Neural cell (in vitro differentiated cells): ENCODE measurements at regions not wholly inside any gene's neighbourhood (a gene's known extent, or its start where the extent isn't known, plus 50 kb on each side); places are given as distances from the start of the nearest gene placed in this dataset.

ENCODE experiments used
- H2AFZ ChIP-seq: fragments of 200-600, 300-800 bp; sonication (generic), shearing (Covaris generic); 2 replicates; pipeline ENCODE4 v1.6.0; 2014; ENCODE audit warnings: low read depth, mild to moderate bottlenecking, antibody characterized with exemption, low read length, moderate library complexity
- H3F3A ChIP-seq: fragments of 200-600 bp; shearing (Covaris generic); 2 replicates; pipeline ENCODE4 v1.6.1; 2016; ENCODE audit warnings: mild to moderate bottlenecking, moderate library complexity, mixed read lengths, antibody characterized with exemption, low read length; ENCODE audit not compliant: insufficient read depth, poor library complexity, severe bottlenecking
- H3K27ac ChIP-seq: fragments of 200-600, 300-800 bp; sonication (generic), shearing (Covaris generic); 2 replicates; pipeline ENCODE4 v1.5.1; 2014; ENCODE audit warnings: mild to moderate bottlenecking, low read length, moderate library complexity
- H3K27me3 ChIP-seq: fragments of 300-800, 200-600 bp; sonication (generic), shearing (Covaris generic); 2 replicates; pipeline ENCODE4 v1.6.0; 2014; ENCODE audit warnings: mild to moderate bottlenecking, low read depth, low read length, moderate library complexity; ENCODE audit not compliant: insufficient read depth
- H3K36me3 ChIP-seq: fragments of 300-800, 200-600 bp; sonication (generic), shearing (Covaris generic); 2 replicates; pipeline ENCODE4 v1.5.1; 2014; ENCODE audit warnings: mild to moderate bottlenecking, antibody characterized with exemption, low read length, moderate library complexity; ENCODE audit not compliant: insufficient read depth
- H3K4me2 ChIP-seq: fragments of 300-800, 200-600 bp; sonication (generic), shearing (Covaris generic); 2 replicates; pipeline ENCODE4 v1.6.0; 2014; ENCODE audit warnings: mild to moderate bottlenecking, low read length
- H3K4me3 ChIP-seq: fragments of 300-800, 200-600 bp; sonication (generic), shearing (Covaris generic); 2 replicates; pipeline ENCODE4 v1.5.1; 2014; ENCODE audit warnings: mild to moderate bottlenecking, low read length, moderate library complexity
- H3K79me2 ChIP-seq: fragments of 200-600 bp; shearing (Covaris generic); replicated peaks from 2 replicates; pipeline ENCODE4 v1.6.0; 2014; ENCODE audit warnings: mild to moderate bottlenecking, low read length, moderate library complexity; ENCODE audit not compliant: insufficient read depth
- H3K9ac ChIP-seq: fragments of 300-800, 200-600 bp; sonication (generic), shearing (Covaris generic); 2 replicates; pipeline ENCODE4 v1.6.1; 2016; ENCODE audit warnings: mild to moderate bottlenecking, low read length, mixed read lengths
- H3K9me2 ChIP-seq: fragments of 200-600 bp; shearing (Covaris generic); 2 replicates; pipeline ENCODE4 v1.6.1; 2016; ENCODE audit warnings: mild to moderate bottlenecking, low read length, mixed read lengths; ENCODE audit not compliant: insufficient read depth
- H3K9me3 ChIP-seq: fragments of 200-600, 300-800 bp; sonication (generic), shearing (Covaris generic); 2 replicates; pipeline ENCODE4 v1.6.1; 2016; ENCODE audit warnings: mild to moderate bottlenecking, mixed run types, low read length, moderate library complexity, mixed read lengths
- H4K20me1 ChIP-seq: fragments of 200-600 bp; shearing (Covaris generic); 2 replicates; pipeline ENCODE4 v1.6.1; 2016; ENCODE audit warnings: mild to moderate bottlenecking, mixed run types; ENCODE audit not compliant: insufficient read depth
- CTCF ChIP-seq: fragments of 450-650 bp; IDR thresholded peaks from 2 replicates; pipeline ENCODE4 v1.5.1; 2014; ENCODE audit warnings: antibody characterized with exemption, mild to moderate bottlenecking, moderate library complexity; ENCODE audit not compliant: poor library complexity, severe bottlenecking
- EP300 ChIP-seq: fragments of 450-650 bp; conservative IDR thresholded peaks from 2 replicates; pipeline ENCODE4 v1.6.1; 2014; ENCODE audit warnings: antibody characterized with exemption, mild to moderate bottlenecking, moderate library complexity; ENCODE audit not compliant: poor library complexity, severe bottlenecking
- EZH2 ChIP-seq: fragments of 200-600, 300-800 bp; shearing (Covaris generic), sonication (generic); IDR thresholded peaks from 2 replicates; pipeline ENCODE4 v1.6.1; 2014; ENCODE audit warnings: antibody characterized with exemption, low read length, borderline replicate concordance, mild to moderate bottlenecking; ENCODE audit not compliant: insufficient read depth, poor library complexity, severe bottlenecking
- MXI1 ChIP-seq: fragments of 450-650 bp; conservative IDR thresholded peaks from 2 replicates; pipeline ENCODE4 v1.6.1; 2014; ENCODE audit warnings: antibody characterized with exemption, mild to moderate bottlenecking; ENCODE audit not compliant: poor library complexity, severe bottlenecking
- POLR2AphosphoS5 ChIP-seq: IDR thresholded peaks from 2 replicates; pipeline ENCODE4 v1.6.1; 2012
- RAD21 ChIP-seq: fragments of 450-650 bp; conservative IDR thresholded peaks from 2 replicates; pipeline ENCODE4 v1.6.1; 2014; ENCODE audit warnings: antibody characterized with exemption, mild to moderate bottlenecking, moderate library complexity
- REST ChIP-seq: IDR thresholded peaks from 2 replicates; pipeline ENCODE4 v1.6.1; 2012; ENCODE audit warnings: borderline replicate concordance
- SMC3 ChIP-seq: fragments of 450-650 bp; conservative IDR thresholded peaks from 2 replicates; pipeline ENCODE4 v1.6.1; 2014; ENCODE audit warnings: antibody characterized with exemption, mild to moderate bottlenecking, moderate library complexity; ENCODE audit not compliant: poor library complexity
- TAF1 ChIP-seq: IDR thresholded peaks from 2 replicates; pipeline ENCODE4 v1.6.1; 2012; ENCODE audit warnings: low read depth

- no peak overlapping the region for H3K4me3 ChIP-seq
- no peak overlapping the region for H2AFZ ChIP-seq
- TF ChIP-seq EP300 = no peak
- TF ChIP-seq MXI1 = no peak
- TF ChIP-seq SMC3 = no peak
- no peak for TF ChIP-seq CTCF
- TF ChIP-seq POLR2AphosphoS5 = no peak
- no peak for TF ChIP-seq TAF1
- TF ChIP-seq RAD21 = no peak
- TF ChIP-seq REST = no peak
- TF ChIP-seq EZH2 = no peak
- H3K9me2 ChIP-seq = no peaks in the 10 kb centered on the region
- no peaks in the 10 kb centered on the region for H3K36me3 ChIP-seq
- no peaks in the 10 kb centered on the region for H3K9me3 ChIP-seq
- no peaks in the 10 kb centered on the region for H4K20me1 ChIP-seq
- no peak overlapping the region for H3K4me2 ChIP-seq
- no peak overlapping the region for H3K27ac ChIP-seq
- H3F3A ChIP-seq = no peaks in the 10 kb centered on the region
- no peaks in the 10 kb centered on the region for H3K79me2 ChIP-seq
- no peak overlapping the region for H3K9ac ChIP-seq
- no peaks in the 10 kb centered on the region for H3K27me3 ChIP-seq
These were observed 134.9 kb downstream of the MMUT start for GRCh38 chr6:49328051-49328744.

GRCh38 chr6:49327571-49327970 lies 135.5 kb downstream of the MMUT start:
- H3K27ac ChIP-seq = no peak overlapping the region
- H3K9me3 ChIP-seq = no peaks in the 10 kb centered on the region
- no peaks in the 10 kb centered on the region for H3K27me3 ChIP-seq
- no peak overlapping the region for H2AFZ ChIP-seq
- no peaks in the 10 kb centered on the region for H3K9me2 ChIP-seq
- no peak overlapping the region for H3K4me3 ChIP-seq
- no peaks in the 10 kb centered on the region for H3K36me3 ChIP-seq
- no peaks in the 10 kb centered on the region for H3F3A ChIP-seq
- no peak overlapping the region for H3K9ac ChIP-seq
- no peaks in the 10 kb centered on the region for H4K20me1 ChIP-seq
- TF ChIP-seq POLR2AphosphoS5 = no peak
- TF ChIP-seq RAD21 = no peak
- TF ChIP-seq EZH2 = no peak
- TF ChIP-seq TAF1 = no peak
- no peak for TF ChIP-seq REST
- TF ChIP-seq MXI1 = no peak
- TF ChIP-seq CTCF = no peak
- no peak for TF ChIP-seq EP300
- no peak for TF ChIP-seq SMC3
- no peak overlapping the region for H3K4me2 ChIP-seq
- no peaks in the 10 kb centered on the region for H3K79me2 ChIP-seq
